OCI-LY7 (cell line): ENCODE measurements at regions not wholly inside any gene's neighbourhood (a gene's known extent, or its start where the extent isn't known, plus 50 kb on each side); places are given as distances from the start of the nearest gene placed in this dataset.

ENCODE experiments used
- BruUV-seq: library from RNA; stranded (reverse); fragments of 400-500 nt; replicated peaks from 2 replicates; lab custom pipeline; 2021; lab: Mats Ljungman, UMichigan
- CTCF ChIA-PET: fragments of 300-600 bp; sonication (Branson Sonifier 250); formaldehyde crosslinking; loops from one replicate; lab custom pipeline; 2022; ENCODE audit warnings: antibody characterized with exemption; ENCODE audit not compliant: unreplicated experiment; lab: Charles Lee
- POLR2A ChIA-PET: fragments of 300-600 bp; sonication (Branson Sonifier 250); formaldehyde crosslinking; loops from one replicate; lab custom pipeline; 2022; ENCODE audit warnings: antibody characterized with exemption; lab: Charles Lee
- DNase-seq: peaks from one replicate; pipeline ENCODE4 v3.0.0-alpha.2; 2015; ENCODE audit warnings: low spot score
- H2AFZ ChIP-seq: fragments of 200-600 bp; sonication (generic), shearing (Covaris generic); 2 replicates; pipeline ENCODE4 v1.6.1; 2014; ENCODE audit warnings: mild to moderate bottlenecking, antibody characterized with exemption, low read length, moderate library complexity
- H3K27ac ChIP-seq: fragments of 200-600 bp; sonication (generic); 2 replicates; pipeline ENCODE4 v1.5.1; 2014; ENCODE audit warnings: mixed run types, low read depth, mild to moderate bottlenecking, moderate library complexity, low read length, inconsistent platforms; ENCODE audit not compliant: poor library complexity, severe bottlenecking
- H3K36me3 ChIP-seq: fragments of 200-600 bp; sonication (generic); 2 replicates; pipeline ENCODE4 v1.6.1; 2014; ENCODE audit warnings: mild to moderate bottlenecking, antibody characterized with exemption, low read length, moderate library complexity, mixed read lengths; ENCODE audit not compliant: insufficient read depth
- H3K4me1 ChIP-seq: fragments of 200-600 bp; sonication (generic); 2 replicates; pipeline ENCODE4 v1.5.1; 2014; ENCODE audit warnings: mild to moderate bottlenecking, low read length; ENCODE audit not compliant: insufficient read depth, poor library complexity, severe bottlenecking
- H3K4me2 ChIP-seq: fragments of 200-600 bp; sonication (generic); 2 replicates; pipeline ENCODE4 v1.6.1; 2014; ENCODE audit warnings: mild to moderate bottlenecking, low read length
- H3K4me3 ChIP-seq: fragments of 200-600 bp; sonication (generic); 2 replicates; pipeline ENCODE4 v1.5.1; 2014; ENCODE audit warnings: mild to moderate bottlenecking, low read depth, low read length; ENCODE audit not compliant: poor library complexity, severe bottlenecking
- H3K79me2 ChIP-seq: fragments of 200-600 bp; sonication (generic); 2 replicates; pipeline ENCODE4 v1.6.1; 2016; ENCODE audit warnings: low read depth, mild to moderate bottlenecking, low read length, moderate library complexity, mixed read lengths; ENCODE audit not compliant: insufficient read depth
- H3K9me2 ChIP-seq: fragments of 200-600 bp; sonication (generic); 2 replicates; pipeline ENCODE4 v1.6.1; 2016; ENCODE audit warnings: mild to moderate bottlenecking, low read length, mixed read lengths; ENCODE audit not compliant: insufficient read depth
- H3K9me3 ChIP-seq: fragments of 200-600 bp; sonication (generic); 2 replicates; pipeline ENCODE4 v1.6.1; 2014; ENCODE audit warnings: mild to moderate bottlenecking, mixed run types, low read length, mixed read lengths
- H4K20me1 ChIP-seq: fragments of 200-600 bp; sonication (generic); 2 replicates; pipeline ENCODE4 v1.6.1; 2014; ENCODE audit warnings: mild to moderate bottlenecking, antibody characterized with exemption, low read length, moderate library complexity, mixed read lengths; ENCODE audit not compliant: insufficient read depth
- CTCF ChIP-seq: fragments of 200-600 bp; sonication (generic); conservative IDR thresholded peaks from 2 replicates; pipeline ENCODE4 v1.5.1; 2014; ENCODE audit warnings: mild to moderate bottlenecking, antibody characterized with exemption, low read length, moderate library complexity, mixed read lengths
- EZH2phosphoT487 ChIP-seq: fragments of 200-600 bp; sonication (generic); IDR thresholded peaks from 2 replicates; pipeline ENCODE4 v1.6.1; 2018; ENCODE audit warnings: low read depth, borderline replicate concordance, mild to moderate bottlenecking, mixed run types, antibody characterized with exemption, low read length, moderate library complexity, mixed read lengths
- intact Hi-C: fragments of 100-400 bp; cut with micrococcal nuclease; formaldehyde crosslinking; loops from one replicate; pipeline ENCODE4 v1.10.0; 2022; ENCODE audit not compliant: unreplicated experiment

- no peaks in the 10 kb centered on the region for H4K20me1 ChIP-seq
- ChIA-PET POLR2A (no interaction called here), CTCF (no interaction called here)
- no peak overlapping the region for H3K4me3 ChIP-seq
- no peaks in the 10 kb centered on the region for H3K79me2 ChIP-seq
- H3K9me3 ChIP-seq: no peaks in the 10 kb centered on the region
- no peak for DNase-seq
- no TSS peak for BruUV-seq
- no peaks in the 10 kb centered on the region for H3K4me1 ChIP-seq
- no peak overlapping the region for H3K4me2 ChIP-seq
- TF ChIP-seq CTCF (no peak), EZH2phosphoT487 (no peak)
- intact Hi-C loops: no loop called here
- no peak overlapping the region for H2AFZ ChIP-seq
- H3K36me3 ChIP-seq: no peaks in the 10 kb centered on the region
- H3K27ac ChIP-seq: no peak overlapping the region
- no peaks in the 10 kb centered on the region for H3K9me2 ChIP-seq
Observed at GRCh38 chr4:29051381-29051965, 1668.7 kb upstream of the PCDH7 start.

GRCh38 chr4:29052266-29052665 lies 1667.9 kb upstream of the PCDH7 start:
- Histone ChIP-seq H3K79me2 (no peaks in the 10 kb centered on the region), H3K4me1 (no peaks in the 10 kb centered on the region)
- no TSS peak for BruUV-seq

More at GRCh38 chr4:29052266-29052665, 1667.9 kb upstream of the PCDH7 start:
- Histone ChIP-seq H3K36me3 (no peaks in the 10 kb centered on the region), H3K9me2 (no peaks in the 10 kb centered on the region), H4K20me1 (no peaks in the 10 kb centered on the region), H3K4me3 (no peak overlapping the region), H3K27ac (no peak overlapping the region), H2AFZ (no peak overlapping the region), H3K4me2 (no peak overlapping the region), H3K9me3 (no peaks in the 10 kb centered on the region)
- intact Hi-C loops: no loop called here
- no peak for DNase-seq
- ChIA-PET POLR2A (no interaction called here), CTCF (no interaction called here)
- no peak for TF ChIP-seq CTCF
- no peak for TF ChIP-seq EZH2phosphoT487
